OCI-LY3 (cell line): ENCODE measurements at regions not wholly inside any gene's neighbourhood (a gene's known extent, or its start where the extent isn't known, plus 50 kb on each side); places are given as distances from the start of the nearest gene placed in this dataset.

Experiments used
- H2AFZ ChIP-seq: fragments of 200-600, 300-600 bp; shearing (Covaris generic); 2 replicates; pipeline ENCODE4 v1.6.0; 2014; ENCODE audit warnings: antibody characterized with exemption, low read depth, low read length
- H3K27ac ChIP-seq: fragments of 200-600, 300-600 bp; sonication (generic); 2 replicates; pipeline ENCODE4 v1.5.1; 2014; ENCODE audit warnings: mild to moderate bottlenecking, low read length, moderate library complexity, mixed read lengths
- H3K27me3 ChIP-seq: fragments of 200-600, 300-600 bp; sonication (generic); 2 replicates; pipeline ENCODE4 v1.6.1; 2014; ENCODE audit warnings: low read depth, low read length, mixed read lengths
- H3K36me3 ChIP-seq: fragments of 200-600, 300-600 bp; sonication (generic); replicated peaks from 2 replicates; pipeline ENCODE3; 2014; ENCODE audit warnings: low read depth, low read length, mixed read lengths
- H3K4me1 ChIP-seq: fragments of 300-600, 200-600 bp; sonication (generic); 2 replicates; pipeline ENCODE4 v1.6.1; 2014; ENCODE audit warnings: low read length, mixed read lengths
- H3K4me2 ChIP-seq: fragments of 200-600, 300-600 bp; sonication (generic); 2 replicates; pipeline ENCODE4 v1.6.1; 2014; ENCODE audit warnings: low read length, mixed read lengths
- H3K4me3 ChIP-seq: fragments of 300-600, 200-600 bp; sonication (generic); 2 replicates; pipeline ENCODE4 v1.5.1; 2014; ENCODE audit warnings: antibody characterized with exemption, mild to moderate bottlenecking, low read length, moderate library complexity
- H3K79me2 ChIP-seq: fragments of 300-600, 200-600 bp; shearing (Covaris generic); 2 replicates; pipeline ENCODE4 v1.6.1; 2014; ENCODE audit warnings: mild to moderate bottlenecking, low read length, mixed read lengths
- H3K9ac ChIP-seq: fragments of 300-600, 200-600 bp; shearing (Covaris generic); 2 replicates; pipeline ENCODE4 v1.6.0; 2014; ENCODE audit warnings: mild to moderate bottlenecking, low read length, moderate library complexity
- H3K9me3 ChIP-seq: fragments of 200-600, 300-600 bp; shearing (Covaris generic); 2 replicates; pipeline ENCODE4 v1.6.1; 2014; ENCODE audit warnings: low read length, mixed read lengths; ENCODE audit not compliant: insufficient read depth
- H4K20me1 ChIP-seq: fragments of 200-600, 300-600 bp; sonication (generic); 2 replicates; pipeline ENCODE4 v1.6.1; 2016; ENCODE audit warnings: low read length, mixed read lengths; ENCODE audit not compliant: insufficient read depth
- EZH2phosphoT487 ChIP-seq: fragments of 200-600 bp; shearing (Covaris generic); IDR thresholded peaks from 2 replicates; pipeline ENCODE4 v1.6.1; 2018; ENCODE audit warnings: antibody characterized with exemption, mixed run types, low read depth
- TF ChIP-seq, protein P1 (sequence below): fragments of 200-600, 300-600 bp; sonication (generic); IDR thresholded peaks from 2 replicates; pipeline ENCODE4 v1.5.1; 2014; ENCODE audit warnings: antibody characterized with exemption, low read length, low read depth

DNA sequence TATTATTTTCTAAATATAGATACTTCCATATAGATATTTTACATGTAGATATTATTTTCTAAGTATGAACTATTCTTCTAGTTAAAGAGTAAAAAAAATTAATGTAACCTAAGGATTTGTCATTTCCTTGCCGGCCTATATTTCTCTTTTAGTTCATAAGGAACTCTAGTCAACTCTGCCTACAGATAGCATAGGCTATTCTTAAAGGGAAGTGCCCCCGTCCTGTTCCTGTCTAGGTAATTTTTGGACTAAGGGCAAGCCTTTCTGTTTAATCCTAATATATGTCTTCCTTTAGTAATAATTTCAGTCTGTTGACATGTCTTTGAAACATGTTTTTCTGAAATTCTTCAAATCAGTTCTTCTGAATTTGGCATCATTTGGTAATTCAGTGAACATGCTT lies 161.9 kb downstream of the C11orf91 start:
- no peak overlapping the region for H3K4me3 ChIP-seq
- H3K27me3 ChIP-seq = peaks cover 31% of the 10 kb centered on the region
- 0 out of 2 replicates have a peak, but pooled peaks cover 5% of the 10 kb centered on the region for H3K9me3 ChIP-seq
- no peak overlapping the region for H3K4me2 ChIP-seq
- TF ChIP-seq, protein P1, sequence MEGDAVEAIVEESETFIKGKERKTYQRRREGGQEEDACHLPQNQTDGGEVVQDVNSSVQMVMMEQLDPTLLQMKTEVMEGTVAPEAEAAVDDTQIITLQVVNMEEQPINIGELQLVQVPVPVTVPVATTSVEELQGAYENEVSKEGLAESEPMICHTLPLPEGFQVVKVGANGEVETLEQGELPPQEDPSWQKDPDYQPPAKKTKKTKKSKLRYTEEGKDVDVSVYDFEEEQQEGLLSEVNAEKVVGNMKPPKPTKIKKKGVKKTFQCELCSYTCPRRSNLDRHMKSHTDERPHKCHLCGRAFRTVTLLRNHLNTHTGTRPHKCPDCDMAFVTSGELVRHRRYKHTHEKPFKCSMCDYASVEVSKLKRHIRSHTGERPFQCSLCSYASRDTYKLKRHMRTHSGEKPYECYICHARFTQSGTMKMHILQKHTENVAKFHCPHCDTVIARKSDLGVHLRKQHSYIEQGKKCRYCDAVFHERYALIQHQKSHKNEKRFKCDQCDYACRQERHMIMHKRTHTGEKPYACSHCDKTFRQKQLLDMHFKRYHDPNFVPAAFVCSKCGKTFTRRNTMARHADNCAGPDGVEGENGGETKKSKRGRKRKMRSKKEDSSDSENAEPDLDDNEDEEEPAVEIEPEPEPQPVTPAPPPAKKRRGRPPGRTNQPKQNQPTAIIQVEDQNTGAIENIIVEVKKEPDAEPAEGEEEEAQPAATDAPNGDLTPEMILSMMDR = no peak
- no peak for TF ChIP-seq EZH2phosphoT487
- no peak overlapping the region for H2AFZ ChIP-seq
- H3K79me2 ChIP-seq = no peaks in the 10 kb centered on the region
- no peak overlapping the region for H3K9ac ChIP-seq
- no peaks in the 10 kb centered on the region for H4K20me1 ChIP-seq
- no peak overlapping the region for H3K27ac ChIP-seq
- H3K36me3 ChIP-seq = no peaks in the 10 kb centered on the region
- no peaks in the 10 kb centered on the region for H3K4me1 ChIP-seq

DNA sequence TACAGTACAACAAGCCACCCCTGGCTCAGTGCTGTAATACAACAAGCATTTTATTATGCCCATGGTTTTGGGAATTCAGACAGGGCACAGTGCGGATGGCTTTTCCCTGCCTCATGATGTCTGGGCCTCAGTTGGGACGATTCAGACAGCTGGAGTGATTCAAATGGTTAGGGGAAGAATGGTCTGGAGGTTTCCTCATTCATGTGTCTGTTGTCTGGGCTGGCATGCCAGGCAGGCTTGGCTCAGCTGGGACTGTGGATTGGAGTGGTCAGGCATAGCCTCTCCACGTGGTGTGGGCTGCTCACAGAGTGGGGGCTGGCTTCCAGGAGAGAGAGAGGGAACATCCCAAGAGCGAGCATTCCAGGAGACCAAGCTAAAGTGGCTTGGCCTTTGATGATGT lies 164.4 kb downstream of the C11orf91 start:
- Histone ChIP-seq H3K4me3 (no peak overlapping the region), H3K36me3 (no peaks in the 10 kb centered on the region), H2AFZ (no peak overlapping the region), H3K79me2 (no peaks in the 10 kb centered on the region), H3K4me1 (no peaks in the 10 kb centered on the region), H3K9ac (no peak overlapping the region), H3K27me3 (peaks cover 10% of the 10 kb centered on the region), H4K20me1 (no peaks in the 10 kb centered on the region), H3K27ac (no peak overlapping the region), H3K4me2 (no peak overlapping the region), H3K9me3 (0 out of 2 replicates have a peak, but pooled peaks cover 5% of the 10 kb centered on the region)
- TF ChIP-seq EZH2phosphoT487 = no peak
- TF ChIP-seq, protein P1 = no peak

DNA sequence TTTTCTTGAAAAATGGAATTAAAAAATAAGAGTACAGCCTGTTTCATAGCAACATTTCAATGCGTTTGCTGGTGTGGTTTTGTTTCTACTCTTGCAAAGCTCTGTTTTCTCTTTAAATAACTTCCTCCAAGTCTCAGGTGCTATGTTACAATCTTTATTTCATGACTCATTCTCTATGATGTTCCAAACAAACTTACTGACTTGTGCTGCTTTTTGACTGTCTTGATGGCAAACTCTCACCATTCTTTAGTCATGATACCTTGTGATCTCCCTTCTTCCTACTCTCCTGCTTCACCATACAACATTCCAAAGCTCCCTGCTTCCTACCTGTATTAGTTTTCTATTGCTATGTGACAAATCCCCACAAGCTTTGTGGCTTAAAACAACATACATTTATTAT lies 166.1 kb downstream of the C11orf91 start:
- Histone ChIP-seq H3K4me1 (no peaks in the 10 kb centered on the region), H3K9ac (no peak overlapping the region), H3K9me3 (0 out of 2 replicates have a peak, but pooled peaks cover 5% of the 10 kb centered on the region), H3K27ac (no peak overlapping the region), H3K36me3 (no peaks in the 10 kb centered on the region), H3K27me3 (peaks cover 5% of the 10 kb centered on the region; the same call in 1 of the 2 replicates), H4K20me1 (no peaks in the 10 kb centered on the region), H2AFZ (no peak overlapping the region), H3K79me2 (no peaks in the 10 kb centered on the region), H3K4me2 (no peak overlapping the region), H3K4me3 (no peak overlapping the region)
- TF ChIP-seq EZH2phosphoT487 = no peak
- TF ChIP-seq, protein P1 = no peak

GRCh38 chr11:33533386-33534052 lies 167.1 kb downstream of the C11orf91 start:
- no peak overlapping the region for H3K27ac ChIP-seq
- H3K9ac ChIP-seq = no peak overlapping the region
- no peak for TF ChIP-seq EZH2phosphoT487
- TF ChIP-seq, protein P1 = no peak
- H4K20me1 ChIP-seq = no peaks in the 10 kb centered on the region
- no peak overlapping the region for H3K4me2 ChIP-seq
- H3K27me3 ChIP-seq = 0 out of 2 replicates have a peak, but pooled peaks cover 3% of the 10 kb centered on the region
- H2AFZ ChIP-seq = no peak overlapping the region
- no peaks in the 10 kb centered on the region for H3K4me1 ChIP-seq
- H3K79me2 ChIP-seq = no peaks in the 10 kb centered on the region
- 0 out of 2 replicates have a peak, but pooled peaks cover 5% of the 10 kb centered on the region for H3K9me3 ChIP-seq
- H3K4me3 ChIP-seq = no peak overlapping the region
- H3K36me3 ChIP-seq = no peaks in the 10 kb centered on the region
